Osteoblast (primary cell): ENCODE measurements at regions not wholly inside any gene's neighbourhood (a gene's known extent, or its start where the extent isn't known, plus 50 kb on each side); places are given as distances from the start of the nearest gene placed in this dataset.
A peak's percentile ranks its signal among the peaks of the same experiment; 100 is the strongest.

Experiments
- DNase-seq: peaks from one replicate; pipeline ENCODE4 v3.0.0; 2011; ENCODE audit warnings: low spot score, mixed read lengths; ENCODE audit not compliant: insufficient read length; ENCODE audit errors: missing footprints
- H2AFZ ChIP-seq: 2 replicates; pipeline ENCODE4 v1.6.0; 2011; ENCODE audit warnings: mild to moderate bottlenecking, low read length
- H3K27ac ChIP-seq: 2 replicates; pipeline ENCODE4 v1.5.1; 2011; ENCODE audit warnings: mild to moderate bottlenecking, low read depth, low read length, moderate library complexity
- H3K27me3 ChIP-seq: 2 replicates; pipeline ENCODE4 v1.6.0; 2012; ENCODE audit warnings: mild to moderate bottlenecking, control low read depth, inconsistent platforms, low read length, moderate library complexity; ENCODE audit not compliant: insufficient read depth
- H3K36me3 ChIP-seq: 2 replicates; pipeline ENCODE4 v1.5.1; 2011; ENCODE audit warnings: mild to moderate bottlenecking, low read length, control low read depth, moderate library complexity; ENCODE audit not compliant: insufficient read depth
- H3K4me1 ChIP-seq: 2 replicates; pipeline ENCODE4 v1.5.1; 2011; ENCODE audit warnings: mild to moderate bottlenecking, low read length, control low read depth, moderate library complexity; ENCODE audit not compliant: insufficient read depth
- H3K4me2 ChIP-seq: 2 replicates; pipeline ENCODE4 v1.6.0; 2011; ENCODE audit warnings: mild to moderate bottlenecking, low read length; ENCODE audit not compliant: insufficient read depth
- H3K4me3 ChIP-seq: fragments of 200-600 bp; sonication (generic); 3 replicates; pipeline ENCODE4 v1.5.1; 2012; ENCODE audit warnings: mild to moderate bottlenecking, low read length, inconsistent platforms; ENCODE audit not compliant: insufficient read depth
- H3K79me2 ChIP-seq: 2 replicates; pipeline ENCODE4 v1.6.0; 2012; ENCODE audit warnings: mild to moderate bottlenecking, low read length, control low read depth, inconsistent platforms; ENCODE audit not compliant: insufficient read depth
- H3K9me3 ChIP-seq: 2 replicates; pipeline ENCODE4 v1.5.1; 2011; ENCODE audit warnings: low read depth, low read length, control low read depth
- H4K20me1 ChIP-seq: 2 replicates; pipeline ENCODE4 v1.6.0; 2012; ENCODE audit warnings: mild to moderate bottlenecking, low read length, control low read depth; ENCODE audit not compliant: insufficient read depth
- TF ChIP-seq, protein P1 (sequence below): IDR thresholded peaks from 2 replicates; pipeline ENCODE4 v1.5.1; 2011; ENCODE audit warnings: mild to moderate bottlenecking, low read depth, low read length, moderate library complexity; ENCODE audit errors: extremely low read depth

GRCh38 chr10:93221521-93221920, 147.8 kb downstream of the CYP26A1 start:
- no peaks in the 10 kb centered on the region for H3K36me3 ChIP-seq
- H3K4me2 ChIP-seq: no peak overlapping the region
- no peak overlapping the region for H2AFZ ChIP-seq
- H4K20me1 ChIP-seq: no peaks in the 10 kb centered on the region
- no peaks in the 10 kb centered on the region for H3K9me3 ChIP-seq
- H3K4me3 ChIP-seq: no peak overlapping the region
- H3K27ac ChIP-seq: no peak overlapping the region
- peaks cover 3% of the 10 kb centered on the region for H3K4me1 ChIP-seq
- peaks cover 5% of the 10 kb centered on the region for H3K27me3 ChIP-seq
- TF ChIP-seq, protein P1, sequence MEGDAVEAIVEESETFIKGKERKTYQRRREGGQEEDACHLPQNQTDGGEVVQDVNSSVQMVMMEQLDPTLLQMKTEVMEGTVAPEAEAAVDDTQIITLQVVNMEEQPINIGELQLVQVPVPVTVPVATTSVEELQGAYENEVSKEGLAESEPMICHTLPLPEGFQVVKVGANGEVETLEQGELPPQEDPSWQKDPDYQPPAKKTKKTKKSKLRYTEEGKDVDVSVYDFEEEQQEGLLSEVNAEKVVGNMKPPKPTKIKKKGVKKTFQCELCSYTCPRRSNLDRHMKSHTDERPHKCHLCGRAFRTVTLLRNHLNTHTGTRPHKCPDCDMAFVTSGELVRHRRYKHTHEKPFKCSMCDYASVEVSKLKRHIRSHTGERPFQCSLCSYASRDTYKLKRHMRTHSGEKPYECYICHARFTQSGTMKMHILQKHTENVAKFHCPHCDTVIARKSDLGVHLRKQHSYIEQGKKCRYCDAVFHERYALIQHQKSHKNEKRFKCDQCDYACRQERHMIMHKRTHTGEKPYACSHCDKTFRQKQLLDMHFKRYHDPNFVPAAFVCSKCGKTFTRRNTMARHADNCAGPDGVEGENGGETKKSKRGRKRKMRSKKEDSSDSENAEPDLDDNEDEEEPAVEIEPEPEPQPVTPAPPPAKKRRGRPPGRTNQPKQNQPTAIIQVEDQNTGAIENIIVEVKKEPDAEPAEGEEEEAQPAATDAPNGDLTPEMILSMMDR: no peak
- H3K79me2 ChIP-seq: no peaks in the 10 kb centered on the region
- no peak for DNase-seq

GRCh38 chr10:93222211-93222754, 148.6 kb downstream of the CYP26A1 start:
- Histone ChIP-seq H3K4me1 (peaks cover 3% of the 10 kb centered on the region), H3K36me3 (no peaks in the 10 kb centered on the region), H2AFZ (no peak overlapping the region), H3K4me3 (no peak overlapping the region), H3K4me2 (no peak overlapping the region), H3K27me3 (peaks cover 5% of the 10 kb centered on the region), H3K27ac (no peak overlapping the region), H3K9me3 (no peaks in the 10 kb centered on the region), H4K20me1 (no peaks in the 10 kb centered on the region), H3K79me2 (no peaks in the 10 kb centered on the region)
- peak; percentile 85 for DNase-seq
- TF ChIP-seq, protein P1: no peak

DNA sequence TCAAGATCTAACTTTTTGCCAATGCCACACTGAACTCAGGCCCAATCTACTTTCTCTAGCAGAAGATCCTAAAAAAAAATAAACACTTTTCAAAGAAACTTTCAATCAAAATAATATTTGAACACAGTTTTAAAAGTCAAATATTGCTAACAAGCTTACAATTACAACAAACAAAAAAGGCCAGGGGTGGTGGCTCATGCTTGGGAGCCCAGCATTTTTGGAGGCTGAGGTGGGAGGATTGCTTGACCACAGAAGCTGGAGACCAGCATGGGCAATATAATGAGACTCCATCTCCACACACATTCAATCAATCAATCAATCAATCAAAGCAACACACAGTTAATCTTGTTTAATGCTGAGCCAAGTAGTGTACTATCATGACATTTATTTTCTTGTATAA, 149.2 kb downstream of the CYP26A1 start:
- H4K20me1 ChIP-seq: no peaks in the 10 kb centered on the region
- no peak overlapping the region for H3K4me2 ChIP-seq
- H3K79me2 ChIP-seq: no peaks in the 10 kb centered on the region
- H2AFZ ChIP-seq: no peak overlapping the region
- H3K27me3 ChIP-seq: peaks cover 5% of the 10 kb centered on the region
- H3K9me3 ChIP-seq: no peaks in the 10 kb centered on the region
- no peak for DNase-seq
- no peak overlapping the region for H3K27ac ChIP-seq
- TF ChIP-seq, protein P1: no peak
- no peak overlapping the region for H3K4me3 ChIP-seq
- no peaks in the 10 kb centered on the region for H3K36me3 ChIP-seq
- peaks cover 3% of the 10 kb centered on the region for H3K4me1 ChIP-seq

- Histone ChIP-seq H4K20me1 (no peaks in the 10 kb centered on the region), H3K4me3 (no peak overlapping the region), H3K9me3 (no peaks in the 10 kb centered on the region), H3K36me3 (no peaks in the 10 kb centered on the region), H3K27ac (no peak overlapping the region), H3K27me3 (peaks cover 5% of the 10 kb centered on the region), H3K4me1 (peaks cover 3% of the 10 kb centered on the region), H3K4me2 (no peak overlapping the region), H2AFZ (no peak overlapping the region), H3K79me2 (no peaks in the 10 kb centered on the region)
- no peak for DNase-seq
- TF ChIP-seq, protein P1: no peak
Observed at GRCh38 chr10:93223336-93223735, 149.6 kb downstream of the CYP26A1 start.
